ENCODE measurements at regions not wholly inside any gene's neighbourhood (a gene's known extent, or its start where the extent isn't known, plus 50 kb on each side); places are given as distances from the start of the nearest gene placed in this dataset.

GRCh38 chr22:27024982-27025381 lies 367.6 kb downstream of the MIAT start:
- no peak for DNase-seq (ENCODE audit: low read depth)
- H3K4me2 ChIP-seq (ENCODE audit: low read length), result no peak overlapping the region
- no peaks in the 10 kb centered on the region for H3K9me3 ChIP-seq (ENCODE audit: insufficient read depth, low read depth, low read length)
- no peaks in the 10 kb centered on the region for H3K4me1 ChIP-seq (ENCODE audit: insufficient read depth, low read length)
- no peak overlapping the region for H3K27ac Mint-ChIP-seq (ENCODE audit: unreplicated experiment)
- no peak overlapping the region for H3K4me3 Mint-ChIP-seq (ENCODE audit: unreplicated experiment)
- H3K27ac ChIP-seq (ENCODE audit: low read depth, low read length), result no peak overlapping the region
- H3K36me3 ChIP-seq (ENCODE audit: insufficient read depth, low read length), result no peaks in the 10 kb centered on the region
- H2AFZ ChIP-seq (ENCODE audit: low read depth, low read length), result no peak overlapping the region
- TF ChIP-seq EZH2 (IDR thresholded peaks at IDR 0.05; ENCODE audit: insufficient read depth, low read length), result no peak
- TF ChIP-seq, protein P1, sequence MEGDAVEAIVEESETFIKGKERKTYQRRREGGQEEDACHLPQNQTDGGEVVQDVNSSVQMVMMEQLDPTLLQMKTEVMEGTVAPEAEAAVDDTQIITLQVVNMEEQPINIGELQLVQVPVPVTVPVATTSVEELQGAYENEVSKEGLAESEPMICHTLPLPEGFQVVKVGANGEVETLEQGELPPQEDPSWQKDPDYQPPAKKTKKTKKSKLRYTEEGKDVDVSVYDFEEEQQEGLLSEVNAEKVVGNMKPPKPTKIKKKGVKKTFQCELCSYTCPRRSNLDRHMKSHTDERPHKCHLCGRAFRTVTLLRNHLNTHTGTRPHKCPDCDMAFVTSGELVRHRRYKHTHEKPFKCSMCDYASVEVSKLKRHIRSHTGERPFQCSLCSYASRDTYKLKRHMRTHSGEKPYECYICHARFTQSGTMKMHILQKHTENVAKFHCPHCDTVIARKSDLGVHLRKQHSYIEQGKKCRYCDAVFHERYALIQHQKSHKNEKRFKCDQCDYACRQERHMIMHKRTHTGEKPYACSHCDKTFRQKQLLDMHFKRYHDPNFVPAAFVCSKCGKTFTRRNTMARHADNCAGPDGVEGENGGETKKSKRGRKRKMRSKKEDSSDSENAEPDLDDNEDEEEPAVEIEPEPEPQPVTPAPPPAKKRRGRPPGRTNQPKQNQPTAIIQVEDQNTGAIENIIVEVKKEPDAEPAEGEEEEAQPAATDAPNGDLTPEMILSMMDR (IDR thresholded peaks at IDR 0.05; ENCODE audit: insufficient read depth, low read depth, low read length), result no peak
- no peaks in the 10 kb centered on the region for H3K9me3 Mint-ChIP-seq (ENCODE audit: unreplicated experiment)
- no peaks in the 10 kb centered on the region for H3K27me3 Mint-ChIP-seq (ENCODE audit: low read depth, unreplicated experiment)
- H3K36me3 Mint-ChIP-seq (ENCODE audit: low read depth, unreplicated experiment), result no peaks in the 10 kb centered on the region
- no peaks in the 10 kb centered on the region for H3K79me2 ChIP-seq (ENCODE audit: insufficient read depth, low read length)
- no peak overlapping the region for H3K9ac ChIP-seq (ENCODE audit: low read length)
- no peak overlapping the region for H3K4me3 ChIP-seq (ENCODE audit: insufficient read depth, low read depth, low read length)
- no peak for FAIRE-seq
- H3K27me3 ChIP-seq (ENCODE audit: insufficient read depth, low read length), result no peaks in the 10 kb centered on the region
- H3K4me1 Mint-ChIP-seq (ENCODE audit: low read depth, unreplicated experiment), result peaks cover 17% of the 10 kb centered on the region
- H4K20me1 ChIP-seq (ENCODE audit: insufficient read depth, low read length), result no peaks in the 10 kb centered on the region

- Mint-ChIP-seq H3K27ac (ENCODE audit: unreplicated experiment) (no peak overlapping the region), H3K36me3 (ENCODE audit: low read depth, unreplicated experiment) (no peaks in the 10 kb centered on the region), H3K4me3 (ENCODE audit: unreplicated experiment) (no peak overlapping the region), H3K9me3 (ENCODE audit: unreplicated experiment) (no peaks in the 10 kb centered on the region), H3K4me1 (ENCODE audit: low read depth, unreplicated experiment) (no peaks in the 10 kb centered on the region), H3K27me3 (ENCODE audit: low read depth, unreplicated experiment) (peaks cover 8% of the 10 kb centered on the region)
- Histone ChIP-seq H3K36me3 (ENCODE audit: insufficient read depth, low read length) (no peaks in the 10 kb centered on the region), H2AFZ (ENCODE audit: low read depth, low read length) (no peak overlapping the region), H3K79me2 (ENCODE audit: insufficient read depth, low read length) (no peaks in the 10 kb centered on the region), H3K4me2 (ENCODE audit: low read length) (no peak overlapping the region), H3K9me3 (ENCODE audit: insufficient read depth, low read depth, low read length) (no peaks in the 10 kb centered on the region), H3K9ac (ENCODE audit: low read length) (no peak overlapping the region), H3K27ac (ENCODE audit: low read depth, low read length) (no peak overlapping the region), H3K4me1 (ENCODE audit: insufficient read depth, low read length) (peaks cover 8% of the 10 kb centered on the region), H4K20me1 (ENCODE audit: insufficient read depth, low read length) (no peaks in the 10 kb centered on the region), H3K4me3 (ENCODE audit: insufficient read depth, low read depth, low read length) (no peak overlapping the region), H3K27me3 (ENCODE audit: insufficient read depth, low read length) (peaks cover 4% of the 10 kb centered on the region)
- no peak for DNase-seq (ENCODE audit: low read depth)
- no peak for TF ChIP-seq EZH2 (IDR thresholded peaks at IDR 0.05; ENCODE audit: insufficient read depth, low read length)
- TF ChIP-seq, protein P1 (IDR thresholded peaks at IDR 0.05; ENCODE audit: insufficient read depth, low read depth, low read length), result no peak
- FAIRE-seq, result no peak
These were observed 370.7 kb downstream of the MIAT start for GRCh38 chr22:27028093-27028492.

DNA sequence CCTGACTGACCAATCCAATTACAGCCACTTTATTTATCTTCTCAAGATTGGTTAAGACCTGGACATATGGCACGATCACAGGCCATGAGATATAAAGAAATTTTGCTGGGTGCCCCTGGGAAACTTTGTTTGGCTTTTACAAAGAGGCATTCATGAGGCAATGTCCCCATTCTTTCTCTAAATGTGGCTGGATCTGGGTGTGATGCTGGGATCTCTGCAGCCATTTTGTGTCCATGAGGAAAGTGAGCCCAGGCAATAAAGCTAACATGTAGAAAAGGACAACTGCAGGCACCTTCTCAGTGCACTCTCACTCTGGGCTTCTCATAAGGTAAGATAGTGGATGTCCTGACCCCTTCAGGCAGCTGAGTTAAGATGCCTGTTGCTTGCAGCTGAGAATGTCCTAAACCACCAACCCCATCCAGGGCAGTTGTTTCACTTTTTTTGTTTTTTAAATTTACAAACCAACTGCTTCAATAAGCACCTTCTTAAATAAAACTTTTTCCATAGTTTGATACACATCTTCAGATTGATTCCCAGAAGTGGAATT lies 372.3 kb downstream of the MIAT start:
- Histone ChIP-seq H2AFZ (ENCODE audit: low read depth, low read length) (no peak overlapping the region), H3K36me3 (ENCODE audit: insufficient read depth, low read length) (no peaks in the 10 kb centered on the region), H3K27me3 (ENCODE audit: insufficient read depth, low read length) (peaks cover 7% of the 10 kb centered on the region), H3K9me3 (ENCODE audit: insufficient read depth, low read depth, low read length) (no peaks in the 10 kb centered on the region), H3K4me3 (ENCODE audit: insufficient read depth, low read depth, low read length) (no peak overlapping the region), H3K4me1 (ENCODE audit: insufficient read depth, low read length) (peaks cover 8% of the 10 kb centered on the region), H4K20me1 (ENCODE audit: insufficient read depth, low read length) (no peaks in the 10 kb centered on the region), H3K9ac (ENCODE audit: low read length) (no peak overlapping the region), H3K27ac (ENCODE audit: low read depth, low read length) (no peak overlapping the region), H3K79me2 (ENCODE audit: insufficient read depth, low read length) (no peaks in the 10 kb centered on the region), H3K4me2 (ENCODE audit: low read length) (no peak overlapping the region)
- DNase-seq (ENCODE audit: low read depth), result no peak
- Mint-ChIP-seq H3K9me3 (ENCODE audit: unreplicated experiment) (no peaks in the 10 kb centered on the region), H3K4me3 (ENCODE audit: unreplicated experiment) (no peak overlapping the region), H3K4me1 (ENCODE audit: low read depth, unreplicated experiment) (no peaks in the 10 kb centered on the region), H3K27ac (ENCODE audit: unreplicated experiment) (no peak overlapping the region), H3K27me3 (ENCODE audit: low read depth, unreplicated experiment) (peaks cover 12% of the 10 kb centered on the region), H3K36me3 (ENCODE audit: low read depth, unreplicated experiment) (no peaks in the 10 kb centered on the region)
- no peak for TF ChIP-seq EZH2 (IDR thresholded peaks at IDR 0.05; ENCODE audit: insufficient read depth, low read length)
- TF ChIP-seq, protein P1 (IDR thresholded peaks at IDR 0.05; ENCODE audit: insufficient read depth, low read depth, low read length), result no peak
- no peak for FAIRE-seq

Measured in astrocyte (in vitro differentiated cells and primary cell).